ENCODE measurements at regions not wholly inside any gene's neighbourhood (a gene's known extent, or its start where the extent isn't known, plus 50 kb on each side); places are given as distances from the start of the nearest gene placed in this dataset.

- DNase-seq (no peak), ATAC-seq (no peak)
- H3K4me3 ChIP-seq: no peak overlapping the region
- peaks cover 0 to 8% (median 0%) of the 10 kb centered on the region in 7 donors for H3K27me3 ChIP-seq
- intact Hi-C loops (cut with DNase I): no loop called here
- H3K36me3 ChIP-seq: no peaks in the 10 kb centered on the region
- WGBS, 2 donors: 95 to 96% methylated on average over 1 of the region's 1 CpG
- TF ChIP-seq, protein P1, sequence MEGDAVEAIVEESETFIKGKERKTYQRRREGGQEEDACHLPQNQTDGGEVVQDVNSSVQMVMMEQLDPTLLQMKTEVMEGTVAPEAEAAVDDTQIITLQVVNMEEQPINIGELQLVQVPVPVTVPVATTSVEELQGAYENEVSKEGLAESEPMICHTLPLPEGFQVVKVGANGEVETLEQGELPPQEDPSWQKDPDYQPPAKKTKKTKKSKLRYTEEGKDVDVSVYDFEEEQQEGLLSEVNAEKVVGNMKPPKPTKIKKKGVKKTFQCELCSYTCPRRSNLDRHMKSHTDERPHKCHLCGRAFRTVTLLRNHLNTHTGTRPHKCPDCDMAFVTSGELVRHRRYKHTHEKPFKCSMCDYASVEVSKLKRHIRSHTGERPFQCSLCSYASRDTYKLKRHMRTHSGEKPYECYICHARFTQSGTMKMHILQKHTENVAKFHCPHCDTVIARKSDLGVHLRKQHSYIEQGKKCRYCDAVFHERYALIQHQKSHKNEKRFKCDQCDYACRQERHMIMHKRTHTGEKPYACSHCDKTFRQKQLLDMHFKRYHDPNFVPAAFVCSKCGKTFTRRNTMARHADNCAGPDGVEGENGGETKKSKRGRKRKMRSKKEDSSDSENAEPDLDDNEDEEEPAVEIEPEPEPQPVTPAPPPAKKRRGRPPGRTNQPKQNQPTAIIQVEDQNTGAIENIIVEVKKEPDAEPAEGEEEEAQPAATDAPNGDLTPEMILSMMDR (IDR thresholded peaks at IDR 0.05): no peak
- H3K9me3 ChIP-seq: no peaks in the 10 kb centered on the region
- H3K4me1 ChIP-seq: no peaks in the 10 kb centered on the region
- no peak overlapping the region for H3K27ac ChIP-seq
These were observed 241.3 kb upstream of the CXorf66 start for GRCh38 chrX:140206657-140207056.

DNA sequence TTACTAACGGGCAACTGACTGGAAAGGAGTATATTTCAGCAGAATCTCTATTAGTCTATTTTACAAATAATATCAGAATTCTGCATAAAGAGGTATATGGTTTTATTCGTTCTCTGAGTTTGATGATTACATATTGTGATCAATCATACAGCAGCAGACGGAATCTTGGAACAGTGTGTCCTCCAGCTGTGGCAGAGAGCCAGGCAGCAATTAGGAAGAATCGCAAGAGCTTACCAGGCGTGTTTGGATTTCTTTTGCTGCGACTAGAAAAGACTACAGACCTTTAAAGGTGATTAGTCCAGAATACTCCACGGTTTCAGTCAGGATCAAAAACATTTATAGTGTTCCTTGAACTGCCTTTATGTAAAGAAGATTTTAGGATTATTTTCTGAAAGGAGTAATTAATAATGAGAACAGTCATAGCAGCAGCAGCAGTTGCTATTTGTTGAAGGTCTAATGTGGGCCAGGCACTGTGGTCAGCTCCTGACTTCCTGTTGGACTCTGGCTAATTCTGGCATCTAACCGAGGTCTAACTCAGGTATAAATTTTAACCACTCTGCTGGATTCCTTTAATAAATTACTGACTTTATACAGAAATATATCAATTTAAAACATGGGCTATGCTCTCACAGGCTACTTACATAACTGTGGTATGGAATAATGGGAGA lies 225.3 kb upstream of the CXorf66 start:
- DNase-seq: no peak
- Histone ChIP-seq H3K4me1 (no peaks in the 10 kb centered on the region), H3K4me3 (no peak overlapping the region), H3K9me3 (no peaks in the 10 kb centered on the region), H3K27ac (no peak overlapping the region), H3K27me3 (no peaks in the 10 kb centered on the region), H3K36me3 (no peaks in the 10 kb centered on the region)
- ATAC-seq: no peak
- intact Hi-C loops (cut with DNase I): no loop called here
- 53 to 57% methylated on average over 8 of the region's 8 CpGs for WGBS, 2 donors
- TF ChIP-seq, protein P1 (IDR thresholded peaks at IDR 0.05): no peak

DNA sequence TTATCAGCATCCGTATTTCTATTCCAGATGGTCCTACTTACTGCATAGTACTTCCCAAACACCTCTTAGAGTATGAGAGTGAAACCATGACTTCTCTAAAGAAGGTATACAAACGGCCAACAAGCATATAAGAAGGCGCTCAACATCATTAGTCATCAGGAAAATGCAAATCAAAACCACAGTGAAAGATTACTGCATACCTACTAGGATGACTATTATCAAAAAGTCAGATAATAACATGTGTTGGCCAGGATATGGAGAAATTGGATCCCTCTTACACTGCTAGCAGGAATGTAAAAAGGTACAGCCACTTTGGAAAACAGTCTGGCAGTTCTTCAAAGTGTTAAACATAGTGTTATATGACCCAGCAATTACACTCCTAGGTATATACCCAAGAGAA lies 215.3 kb upstream of the CXorf66 start:
- Histone ChIP-seq H3K27ac (no peak overlapping the region), H3K4me3 (no peak overlapping the region), H3K36me3 (no peaks in the 10 kb centered on the region), H3K27me3 (peaks cover 0 to 3% (median 0%) of the 10 kb centered on the region in 7 donors), H3K9me3 (no peaks in the 10 kb centered on the region), H3K4me1 (no peaks in the 10 kb centered on the region)
- WGBS, 2 donors: 67 to 69% methylated on average over 3 of the region's 3 CpGs
- no peak for ATAC-seq
- no peak for DNase-seq
- TF ChIP-seq, protein P1 (IDR thresholded peaks at IDR 0.05): no peak
- intact Hi-C loops (cut with DNase I): no loop called here

GRCh38 chrX:140177821-140178220 lies 212.5 kb upstream of the CXorf66 start:
- WGBS, 2 donors: 46 to 49% methylated on average over 3 of the region's 3 CpGs
- Histone ChIP-seq H3K36me3 (no peaks in the 10 kb centered on the region), H3K9me3 (no peaks in the 10 kb centered on the region), H3K4me3 (no peak overlapping the region), H3K27me3 (peaks cover 0 to 3% (median 0%) of the 10 kb centered on the region in 7 donors), H3K4me1 (no peaks in the 10 kb centered on the region), H3K27ac (no peak overlapping the region)
- TF ChIP-seq, protein P1 (IDR thresholded peaks at IDR 0.05): no peak
- intact Hi-C loops (cut with DNase I): no loop called here
- DNase-seq (no peak), ATAC-seq (no peak)
